Islet precursor cell (in vitro differentiated cells): ENCODE measurements at regions not wholly inside any gene's neighbourhood (a gene's known extent, or its start where the extent isn't known, plus 50 kb on each side); places are given as distances from the start of the nearest gene placed in this dataset.
"Not testable (repeated sequence)": the region's sequence is repeated elsewhere in the genome, so short reads cannot be mapped to it uniquely, and the experiment has no call there.

Experiments
- DNase-seq: peaks from one replicate; pipeline ENCODE4 v3.0.0-alpha.2; 2018

GRCh38 chr4:141346144-141346543 lies 125.4 kb downstream of the ZNF330 start:
- DNase-seq: no peak

- no peak for DNase-seq
Measured at GRCh38 chr4:141347684-141348083, 127.0 kb downstream of the ZNF330 start.

GRCh38 chr4:141348125-141348524 lies 127.4 kb downstream of the ZNF330 start:
- DNase-seq: no peak

- DNase-seq: no peak
Measured at GRCh38 chr4:141348573-141348972, 127.9 kb downstream of the ZNF330 start.

- no peak for DNase-seq
Measured at GRCh38 chr4:141349236-141349635, 128.5 kb downstream of the ZNF330 start.

- DNase-seq: no peak
Measured at GRCh38 chr4:141350122-141350905, 129.6 kb downstream of the ZNF330 start.

- no peak for DNase-seq
Measured at GRCh38 chr4:141352331-141352730, 131.6 kb downstream of the ZNF330 start.

- peak; percentile 60 for DNase-seq
Measured at GRCh38 chr4:141352909-141353525, 132.3 kb downstream of the ZNF330 start.

- no peak for DNase-seq
Measured at GRCh38 chr4:141356321-141356962, 135.7 kb downstream of the ZNF330 start.

GRCh38 chr4:141356963-141357335 lies 136.3 kb downstream of the ZNF330 start:
- no peak for DNase-seq

- DNase-seq: not testable (repeated sequence)
Measured at GRCh38 chr4:141368241-141368640, 147.5 kb downstream of the ZNF330 start.

- DNase-seq: no peak
Measured at GRCh38 chr4:141371206-141371605, 150.5 kb downstream of the ZNF330 start.

- peak; percentile 90 for DNase-seq
Measured at GRCh38 chr4:141375855-141376254, 155.2 kb downstream of the ZNF330 start.

- DNase-seq: no peak
Measured at GRCh38 chr4:141376769-141377168, 156.1 kb downstream of the ZNF330 start.

GRCh38 chr4:141387299-141387698 lies 166.6 kb downstream of the ZNF330 start:
- DNase-seq: no peak

- DNase-seq: no peak
Measured at GRCh38 chr4:141388481-141388880, 167.8 kb downstream of the ZNF330 start.

GRCh38 chr4:141389649-141390048 lies 169.0 kb downstream of the ZNF330 start:
- DNase-seq: no peak

GRCh38 chr4:141390571-141390970 lies 169.9 kb downstream of the ZNF330 start:
- no peak for DNase-seq

GRCh38 chr4:141391293-141391692 lies 170.6 kb downstream of the ZNF330 start:
- no peak for DNase-seq

- no peak for DNase-seq
Measured at GRCh38 chr4:141391771-141392170, 171.1 kb downstream of the ZNF330 start.

GRCh38 chr4:141395246-141395830 lies 174.6 kb downstream of the ZNF330 start:
- no peak for DNase-seq

- DNase-seq: no peak
Measured at GRCh38 chr4:141395919-141396318, 175.2 kb downstream of the ZNF330 start.

- no peak for DNase-seq
Measured at GRCh38 chr4:141402712-141403111, 182.0 kb downstream of the ZNF330 start.

- DNase-seq: no peak
Measured at GRCh38 chr4:141403782-141404181, 183.1 kb downstream of the ZNF330 start.
